ENCODE measurements at regions not wholly inside any gene's neighbourhood (a gene's known extent, or its start where the extent isn't known, plus 50 kb on each side); places are given as distances from the start of the nearest gene placed in this dataset.

DNA sequence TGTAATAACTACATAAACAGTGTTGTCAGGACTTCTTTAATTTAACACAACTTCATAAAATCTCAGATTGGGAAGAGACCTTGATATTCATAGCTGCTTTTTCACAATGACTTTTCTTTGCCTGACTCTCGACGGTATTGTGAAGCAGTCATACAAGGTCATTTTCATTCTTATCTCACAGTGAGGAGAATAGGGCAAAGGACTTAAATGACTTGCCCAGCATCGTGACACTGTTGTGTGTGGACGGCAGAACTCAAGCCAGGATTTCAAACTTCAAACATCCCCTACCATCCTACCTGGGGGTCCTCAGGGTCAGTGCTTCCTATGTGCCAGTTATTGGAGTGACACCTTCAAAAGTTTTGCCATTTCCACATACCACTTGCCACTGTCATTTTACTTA, 138.5 kb upstream of the GDF10 start:
- TF ChIP-seq YY1 (IDR thresholded peaks at IDR 0.05; ENCODE audit: insufficient read depth, insufficient read length), result no peak
- TF ChIP-seq ZNF274 (IDR thresholded peaks at IDR 0.05; ENCODE audit: low read depth, low read length), result no peak

Data from NT2/D1 (cell line).